ENCODE measurements at regions not wholly inside any gene's neighbourhood (a gene's known extent, or its start where the extent isn't known, plus 50 kb on each side); places are given as distances from the start of the nearest gene placed in this dataset.

DNA sequence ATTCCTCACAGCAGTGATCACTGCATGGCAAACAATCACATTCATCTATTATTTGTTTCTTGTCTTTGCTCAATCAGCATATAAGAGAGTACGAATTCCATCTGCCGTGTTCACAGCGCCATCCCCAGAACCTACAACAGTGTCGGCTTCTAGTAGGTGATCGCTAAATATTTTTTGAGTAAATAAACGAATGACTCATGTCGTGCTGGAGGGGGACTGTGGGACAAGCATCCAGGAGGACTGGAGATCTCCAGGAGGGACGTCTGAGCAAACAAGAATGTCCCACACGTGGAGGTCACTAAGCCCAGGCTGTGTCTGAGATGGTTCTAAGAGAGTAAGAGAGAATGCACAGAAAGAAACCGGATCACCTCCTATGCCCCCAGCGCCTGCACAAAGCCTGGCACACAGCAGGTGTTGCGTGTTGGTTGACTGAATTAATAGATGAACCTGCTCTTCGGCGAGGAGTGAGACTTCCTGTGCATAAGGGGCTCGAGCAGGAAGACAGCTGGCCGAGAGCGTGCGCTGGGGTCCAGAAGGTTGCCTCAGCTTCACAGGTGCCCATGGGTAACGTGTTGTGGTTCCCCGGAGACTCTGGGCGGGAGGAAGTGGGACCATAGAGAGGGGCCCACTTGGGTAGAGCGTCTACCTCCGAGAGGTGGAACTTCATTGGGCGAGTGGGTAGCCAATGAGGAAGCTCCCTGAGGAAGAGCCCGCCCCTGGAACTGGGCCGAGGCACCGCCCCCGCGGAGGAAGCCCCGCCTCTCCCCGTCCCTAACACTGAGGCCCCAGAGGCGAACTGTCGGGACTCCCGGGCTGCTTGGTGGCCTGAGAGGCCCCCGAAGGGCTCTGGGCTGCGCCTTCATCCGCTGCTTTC lies 193.0 kb downstream of the MELK start:
- TF ChIP-seq, protein P1, sequence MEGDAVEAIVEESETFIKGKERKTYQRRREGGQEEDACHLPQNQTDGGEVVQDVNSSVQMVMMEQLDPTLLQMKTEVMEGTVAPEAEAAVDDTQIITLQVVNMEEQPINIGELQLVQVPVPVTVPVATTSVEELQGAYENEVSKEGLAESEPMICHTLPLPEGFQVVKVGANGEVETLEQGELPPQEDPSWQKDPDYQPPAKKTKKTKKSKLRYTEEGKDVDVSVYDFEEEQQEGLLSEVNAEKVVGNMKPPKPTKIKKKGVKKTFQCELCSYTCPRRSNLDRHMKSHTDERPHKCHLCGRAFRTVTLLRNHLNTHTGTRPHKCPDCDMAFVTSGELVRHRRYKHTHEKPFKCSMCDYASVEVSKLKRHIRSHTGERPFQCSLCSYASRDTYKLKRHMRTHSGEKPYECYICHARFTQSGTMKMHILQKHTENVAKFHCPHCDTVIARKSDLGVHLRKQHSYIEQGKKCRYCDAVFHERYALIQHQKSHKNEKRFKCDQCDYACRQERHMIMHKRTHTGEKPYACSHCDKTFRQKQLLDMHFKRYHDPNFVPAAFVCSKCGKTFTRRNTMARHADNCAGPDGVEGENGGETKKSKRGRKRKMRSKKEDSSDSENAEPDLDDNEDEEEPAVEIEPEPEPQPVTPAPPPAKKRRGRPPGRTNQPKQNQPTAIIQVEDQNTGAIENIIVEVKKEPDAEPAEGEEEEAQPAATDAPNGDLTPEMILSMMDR (IDR thresholded peaks at IDR 0.05), result no peak
- TF ChIP-seq POLR2A (IDR thresholded peaks at IDR 0.05) (no peak), EP300 (IDR thresholded peaks at IDR 0.05) (no peak), POLR2AphosphoS5 (IDR thresholded peaks at IDR 0.05) (no peak)

All from suprapubic skin (tissue), 4 donors.